ENCODE measurements at regions not wholly inside any gene's neighbourhood (a gene's known extent, or its start where the extent isn't known, plus 50 kb on each side); places are given as distances from the start of the nearest gene placed in this dataset.

GRCh38 chr5:133838286-133838685, 130.1 kb downstream of the C5orf15 start (continued):
- no peak for TF ChIP-seq JUND (IDR thresholded peaks at IDR 0.05; ENCODE audit: low read length)
